ENCODE measurements at regions not wholly inside any gene's neighbourhood (a gene's known extent, or its start where the extent isn't known, plus 50 kb on each side); places are given as distances from the start of the nearest gene placed in this dataset.

- Mint-ChIP-seq H3K27ac (no peak overlapping the region), H3K4me3 (peak overlapping the region in 1 of 2 experiments; percentile 45; a peak in 1 of 5 replicates), H3K9me3 (peaks cover 77 to 79% of the 10 kb centered on the region in 2 experiments), H3K4me1 (peaks cover 24 to 30% of the 10 kb centered on the region in 2 experiments), H3K36me3 (ENCODE audit: insufficient read depth in 1 of 3, low read depth in 3 of 3) (peaks cover 4 to 6% (median 5%) of the 10 kb centered on the region in 3 experiments; a peak in 5 of 7 replicates), H3K27me3 (ENCODE audit: low read depth) (peaks cover 97% of the 10 kb centered on the region)
- Histone ChIP-seq H4K8ac (replicated peaks; ENCODE audit: insufficient read length, low read depth, low read length) (no peak overlapping the region), H3K79me2 (ENCODE audit: insufficient read depth, low read length) (no peaks in the 10 kb centered on the region), H3K9ac (ENCODE audit: extremely low read depth, insufficient read length, low read length) (no peak overlapping the region), H2BK12ac (ENCODE audit: insufficient read length, low read depth, low read length) (no peak overlapping the region), H4K91ac (ENCODE audit: insufficient read length, low read depth, low read length) (no peak overlapping the region), H2BK20ac (ENCODE audit: low read depth, low read length, poor library complexity, severe bottlenecking) (no peak overlapping the region), H3K4ac (ENCODE audit: low read depth, low read length) (no peak overlapping the region), H3K9me3 (ENCODE audit: control insufficient read depth, low read depth, low read length) (peaks cover 7% of the 10 kb centered on the region), H3K23me2 (ENCODE audit: insufficient read length, low read depth, low read length, poor library complexity, severe bottlenecking) (no peaks in the 10 kb centered on the region), H3K56ac (ENCODE audit: insufficient read length, low read depth, low read length) (no peak overlapping the region), H2BK120ac (ENCODE audit: low read depth, low read length, poor library complexity, severe bottlenecking) (no peak overlapping the region), H3K79me1 (ENCODE audit: insufficient read depth, low read depth, low read length, poor library complexity, severe bottlenecking) (no peaks in the 10 kb centered on the region), H2AK5ac (ENCODE audit: insufficient read length, low read length) (no peak overlapping the region), H2BK5ac (ENCODE audit: insufficient read length, low read length) (no peak overlapping the region), H3K4me2 (ENCODE audit: insufficient read depth, insufficient read length, low read length) (peak overlapping the region; percentile 45), H3K27me3 (ENCODE audit: insufficient read depth, low read length) (peaks cover 61% of the 10 kb centered on the region; the same call in 1 of the 2 replicates), H3K23ac (ENCODE audit: insufficient read length, low read depth, low read length) (no peak overlapping the region), H4K5ac (ENCODE audit: insufficient read length, low read depth, low read length) (no peak overlapping the region), H3K18ac (ENCODE audit: insufficient read length, low read depth, low read length) (no peak overlapping the region), H2AFZ (ENCODE audit: low read length) (no peak overlapping the region), H3K27ac (ENCODE audit: insufficient read length, low read depth, low read length) (no peak overlapping the region), H3T11ph (ENCODE audit: low read length) (no peak overlapping the region), H3K14ac (ENCODE audit: insufficient read depth, low read length) (no peak overlapping the region), H4K20me1 (ENCODE audit: control insufficient read depth, insufficient read depth, insufficient read length) (no peaks in the 10 kb centered on the region), H3K4me1 (ENCODE audit: insufficient read depth, low read length) (no peaks in the 10 kb centered on the region; the same call in 1 of the 2 replicates), H2BK15ac (ENCODE audit: low read depth, low read length) (no peak overlapping the region)
- peak; percentile 91 for DNase-seq
- TF ChIP-seq CTCF (conservative IDR thresholded peaks at IDR 0.05) = no peak
- no CpG with 5 or more reads among the region's 13 CpGs for WGBS (ENCODE audit: extremely low coverage, insufficient read length, low lambda C conversion rate)
Measured at GRCh38 chrX:69264158-69264581, 98.9 kb upstream of the PJA1 start.
